Lower leg skin (tissue), 3 donors: ENCODE measurements at regions not wholly inside any gene's neighbourhood (a gene's known extent, or its start where the extent isn't known, plus 50 kb on each side); places are given as distances from the start of the nearest gene placed in this dataset.

ENCODE experiments used
- POLR2A ChIP-seq, 2 donors: fragments of 450-650 bp; IDR thresholded peaks; one replicate each; pipeline ENCODE4 v1.6.1; 2016 to 2017; ENCODE audit warnings: antibody characterized with exemption in 2 of 2, mild to moderate bottlenecking in 1 of 2, moderate library complexity in 1 of 2
- TF ChIP-seq, protein P1 (sequence below), 3 donors: fragments of 450-650 bp; IDR thresholded peaks; one replicate each; pipeline ENCODE4 v1.5.1; 2016; ENCODE audit warnings: antibody characterized with exemption in 3 of 3, mild to moderate bottlenecking in 3 of 3, moderate library complexity in 2 of 3

DNA sequence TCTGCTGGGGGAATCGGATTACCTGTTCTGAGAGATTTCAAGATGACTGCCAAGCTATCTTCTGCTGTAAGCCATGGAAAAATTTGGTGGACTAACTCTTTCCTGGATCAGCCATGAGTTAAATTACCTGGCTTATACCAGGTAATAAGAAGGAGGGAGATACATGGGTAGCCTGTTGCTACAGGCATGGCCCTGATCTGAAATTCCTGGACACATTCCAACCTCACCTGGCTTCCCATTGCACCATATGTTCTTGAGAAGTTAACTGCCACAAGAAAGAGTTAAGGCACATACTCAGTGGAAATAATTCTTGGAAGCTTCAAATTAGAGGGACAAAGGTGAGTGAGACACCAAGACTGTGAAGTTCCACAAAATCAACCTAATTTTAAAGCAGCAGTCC, 371.3 kb downstream of the ACTL7B start:
- TF ChIP-seq, protein P1, sequence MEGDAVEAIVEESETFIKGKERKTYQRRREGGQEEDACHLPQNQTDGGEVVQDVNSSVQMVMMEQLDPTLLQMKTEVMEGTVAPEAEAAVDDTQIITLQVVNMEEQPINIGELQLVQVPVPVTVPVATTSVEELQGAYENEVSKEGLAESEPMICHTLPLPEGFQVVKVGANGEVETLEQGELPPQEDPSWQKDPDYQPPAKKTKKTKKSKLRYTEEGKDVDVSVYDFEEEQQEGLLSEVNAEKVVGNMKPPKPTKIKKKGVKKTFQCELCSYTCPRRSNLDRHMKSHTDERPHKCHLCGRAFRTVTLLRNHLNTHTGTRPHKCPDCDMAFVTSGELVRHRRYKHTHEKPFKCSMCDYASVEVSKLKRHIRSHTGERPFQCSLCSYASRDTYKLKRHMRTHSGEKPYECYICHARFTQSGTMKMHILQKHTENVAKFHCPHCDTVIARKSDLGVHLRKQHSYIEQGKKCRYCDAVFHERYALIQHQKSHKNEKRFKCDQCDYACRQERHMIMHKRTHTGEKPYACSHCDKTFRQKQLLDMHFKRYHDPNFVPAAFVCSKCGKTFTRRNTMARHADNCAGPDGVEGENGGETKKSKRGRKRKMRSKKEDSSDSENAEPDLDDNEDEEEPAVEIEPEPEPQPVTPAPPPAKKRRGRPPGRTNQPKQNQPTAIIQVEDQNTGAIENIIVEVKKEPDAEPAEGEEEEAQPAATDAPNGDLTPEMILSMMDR (IDR thresholded peaks at IDR 0.05) = no peak
- no peak for TF ChIP-seq POLR2A (IDR thresholded peaks at IDR 0.05)
